Transverse colon (tissue), 4 donors: ENCODE measurements at regions not wholly inside any gene's neighbourhood (a gene's known extent, or its start where the extent isn't known, plus 50 kb on each side); places are given as distances from the start of the nearest gene placed in this dataset.
"Not testable (repeated sequence)": the region's sequence is repeated elsewhere in the genome, so short reads cannot be mapped to it uniquely, and the experiment has no call there.

Experiments
- DNase-seq: peaks from one replicate; pipeline ENCODE4 v3.0.0-alpha.2; 2019
- H3K27ac ChIP-seq, 4 donors: fragments of 200-600 bp; sonication (generic); 2 replicates each; pipeline ENCODE4 v1.5.1; 2016 to 2018; ENCODE audit warnings: inconsistent platforms in 4 of 4
- H3K27me3 ChIP-seq: fragments of 200-600 bp; sonication (generic); 2 replicates; pipeline ENCODE4 v1.5.1; 2017; ENCODE audit warnings: inconsistent platforms
- H3K36me3 ChIP-seq, 4 donors: fragments of 200-600 bp; sonication (generic); 2 replicates each; pipeline ENCODE4 v1.5.1; 2017 to 2019; ENCODE audit warnings: inconsistent platforms in 4 of 4
- H3K4me1 ChIP-seq, 4 donors: fragments of 200-600 bp; sonication (generic); 2 replicates each; pipeline ENCODE4 v1.5.1; 2017 to 2020; ENCODE audit warnings: inconsistent platforms in 4 of 4
- H3K4me3 ChIP-seq, 4 donors: fragments of 200-600 bp; sonication (generic); 1 replicate in 1 of 4; 2 replicates in 3 of 4; pipeline versions ENCODE4 v1.5.1 to v1.6.1; 2017 to 2019; ENCODE audit warnings: inconsistent platforms in 4 of 4
- H3K9me3 ChIP-seq, 2 donors: fragments of 200-600 bp; sonication (generic); 2 replicates each; pipeline ENCODE4 v1.5.1; 2017 to 2019; ENCODE audit warnings: inconsistent platforms in 2 of 2
- EP300 ChIP-seq: sonication (generic); formaldehyde crosslinking; IDR thresholded peaks from one replicate; pipeline ENCODE4 v1.6.1; 2017; ENCODE audit warnings: antibody characterized with exemption, low read depth
- POLR2A ChIP-seq: fragments of 450-650 bp; IDR thresholded peaks from one replicate; pipeline ENCODE4 v1.6.1; 2016; ENCODE audit warnings: antibody characterized with exemption, mild to moderate bottlenecking, moderate library complexity
- POLR2AphosphoS5 ChIP-seq, 3 donors: sonication (generic); formaldehyde crosslinking; IDR thresholded peaks; one replicate each; pipeline ENCODE4 v1.6.1; 2016; ENCODE audit warnings: antibody characterized with exemption in 3 of 3
- WGBS, 2 donors: methylation state at CpG; one replicate each; pipeline ENCODE4 v1.1.5; 2018; ENCODE audit warnings: low coverage in 1 of 2; 5-methylcytosine and 5-hydroxymethylcytosine counted together
- in situ Hi-C, 4 donors: fragments of 200-750 bp; cut with MboI; loops; one replicate each; pipeline versions ENCODE4 v1.15.0 to v1.15.1; 2017; ENCODE audit warnings: low sequenced_read_pairs in 3 of 4, low pct_ligation_motif_present in 1 of 4, low pct_unique_long_range_greater_than_20kb in 1 of 4
- intact Hi-C: fragments of 100-400 bp; cut with DNase I; formaldehyde crosslinking; loops from one replicate; pipeline ENCODE4 v1.15.1; 2023; ENCODE audit warnings: low total_unique reads
- TF ChIP-seq, protein P1 (sequence below), 5 experiments: fragments of 200-600 bp in 3 of 5; fragments of 450-650 bp in 2 of 5; sonication (generic) in 3 of 5; IDR thresholded peaks; 1 replicate in 2 of 5; 2 replicates in 3 of 5; pipeline ENCODE4 v1.5.1; 2016 to 2017; ENCODE audit warnings: antibody characterized with exemption in 5 of 5, inconsistent platforms in 3 of 5, mild to moderate bottlenecking in 2 of 5, moderate library complexity in 1 of 5

DNA sequence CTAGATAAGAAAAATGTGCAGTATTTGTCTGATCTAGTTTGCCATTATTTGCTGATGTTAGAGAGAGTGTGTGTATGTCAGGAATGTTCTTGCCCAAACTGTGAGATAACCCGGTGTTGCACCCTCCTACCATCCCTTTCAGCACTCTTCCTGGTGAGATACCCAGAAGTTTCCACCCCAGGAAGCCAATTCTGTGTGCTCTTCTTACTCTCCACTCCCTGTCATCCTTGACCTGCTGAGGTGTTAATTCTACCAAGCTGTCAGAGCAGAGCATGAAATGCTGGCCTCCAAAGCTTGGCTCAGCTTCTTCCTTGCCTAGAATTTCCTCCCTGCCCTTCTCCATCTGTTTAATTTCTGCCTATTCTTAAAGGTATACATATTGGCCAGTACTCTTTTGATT, 237.3 kb upstream of the CNR1 start:
- in situ Hi-C loops: no loop called here
- DNase-seq: no peak

DNA sequence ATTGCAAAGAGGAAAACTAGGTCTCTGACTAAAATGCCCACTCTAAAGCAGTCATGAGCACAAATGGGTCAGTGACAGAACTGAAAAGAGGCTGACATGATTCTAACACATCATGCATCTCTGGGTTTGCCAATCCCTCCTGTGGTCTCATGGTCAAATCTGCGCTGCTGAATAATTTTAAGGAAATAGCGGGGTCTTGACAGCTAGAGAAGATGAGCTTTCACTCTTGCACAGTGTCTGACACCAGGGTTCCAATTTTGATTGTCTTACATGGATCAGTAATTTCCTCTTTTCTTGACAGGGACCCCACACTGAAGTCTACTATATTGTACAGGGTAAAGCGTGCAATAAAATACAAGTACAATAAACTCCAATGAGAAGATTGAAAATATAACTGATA, 236.8 kb upstream of the CNR1 start:
- H3K27me3 ChIP-seq: no peaks in the 10 kb centered on the region
- TF ChIP-seq EP300 (no peak), POLR2AphosphoS5 (IDR thresholded peaks at IDR 0.05) (no peak), POLR2A (no peak)
- TF ChIP-seq, protein P1, sequence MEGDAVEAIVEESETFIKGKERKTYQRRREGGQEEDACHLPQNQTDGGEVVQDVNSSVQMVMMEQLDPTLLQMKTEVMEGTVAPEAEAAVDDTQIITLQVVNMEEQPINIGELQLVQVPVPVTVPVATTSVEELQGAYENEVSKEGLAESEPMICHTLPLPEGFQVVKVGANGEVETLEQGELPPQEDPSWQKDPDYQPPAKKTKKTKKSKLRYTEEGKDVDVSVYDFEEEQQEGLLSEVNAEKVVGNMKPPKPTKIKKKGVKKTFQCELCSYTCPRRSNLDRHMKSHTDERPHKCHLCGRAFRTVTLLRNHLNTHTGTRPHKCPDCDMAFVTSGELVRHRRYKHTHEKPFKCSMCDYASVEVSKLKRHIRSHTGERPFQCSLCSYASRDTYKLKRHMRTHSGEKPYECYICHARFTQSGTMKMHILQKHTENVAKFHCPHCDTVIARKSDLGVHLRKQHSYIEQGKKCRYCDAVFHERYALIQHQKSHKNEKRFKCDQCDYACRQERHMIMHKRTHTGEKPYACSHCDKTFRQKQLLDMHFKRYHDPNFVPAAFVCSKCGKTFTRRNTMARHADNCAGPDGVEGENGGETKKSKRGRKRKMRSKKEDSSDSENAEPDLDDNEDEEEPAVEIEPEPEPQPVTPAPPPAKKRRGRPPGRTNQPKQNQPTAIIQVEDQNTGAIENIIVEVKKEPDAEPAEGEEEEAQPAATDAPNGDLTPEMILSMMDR (IDR thresholded peaks at IDR 0.05): no peak
- H3K36me3 ChIP-seq: no peaks in the 10 kb centered on the region
- in situ Hi-C loops: no loop called here
- no peak overlapping the region for H3K27ac ChIP-seq
- H3K4me1 ChIP-seq: no peaks in the 10 kb centered on the region
- no peaks in the 10 kb centered on the region for H3K9me3 ChIP-seq
- no peak for DNase-seq
- intact Hi-C loops: no loop called here
- 73 to 93% methylated on average over 3 of the region's 3 CpGs for WGBS, 2 donors
- H3K4me3 ChIP-seq: no peak overlapping the region

More for the DNA sequence above, 237.3 kb upstream of the CNR1 start:
- 39% methylated on average over 1 of the region's 1 CpG; no CpG with 5 or more reads in 1 of the 2 donors for WGBS, 2 donors
- H3K27ac ChIP-seq: no peak overlapping the region
- H3K9me3 ChIP-seq: no peaks in the 10 kb centered on the region
- H3K27me3 ChIP-seq: no peaks in the 10 kb centered on the region
- H3K36me3 ChIP-seq: no peaks in the 10 kb centered on the region
- TF ChIP-seq POLR2A (no peak), POLR2AphosphoS5 (IDR thresholded peaks at IDR 0.05) (no peak), EP300 (no peak)
- TF ChIP-seq, protein P1 (IDR thresholded peaks at IDR 0.05): no peak
- intact Hi-C loops: no loop called here
- no peaks in the 10 kb centered on the region for H3K4me1 ChIP-seq
- no peak overlapping the region for H3K4me3 ChIP-seq

DNA sequence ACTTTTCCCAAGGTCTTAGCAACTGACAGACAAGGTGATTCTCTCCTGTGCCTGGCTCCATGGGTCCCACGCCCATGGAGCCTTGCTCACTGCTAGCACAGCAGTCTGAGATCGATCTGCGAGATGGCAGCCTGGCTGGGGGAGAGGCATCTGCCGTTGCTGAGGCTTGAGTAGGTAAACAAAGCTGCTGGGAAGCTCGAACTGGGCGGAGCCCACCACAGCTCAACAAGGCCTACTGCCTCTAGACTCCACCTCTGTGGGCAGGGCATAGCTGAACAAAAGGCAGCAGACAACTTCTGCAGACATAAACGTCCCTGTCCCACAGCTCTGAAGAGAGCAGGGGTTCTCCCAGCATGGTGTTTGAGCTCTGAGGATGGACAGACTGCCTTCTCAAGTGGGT, 224.9 kb upstream of the CNR1 start:
- H3K9me3 ChIP-seq, intact Hi-C loops, H3K27me3 ChIP-seq, H3K36me3 ChIP-seq, DNase-seq, H3K4me1 ChIP-seq, H3K4me3 ChIP-seq, H3K27ac ChIP-seq, in situ Hi-C loops: not testable (repeated sequence)
- 50% methylated on average over 7 of the region's 7 CpGs; no CpG with 5 or more reads in 1 of the 2 donors for WGBS, 2 donors

DNA sequence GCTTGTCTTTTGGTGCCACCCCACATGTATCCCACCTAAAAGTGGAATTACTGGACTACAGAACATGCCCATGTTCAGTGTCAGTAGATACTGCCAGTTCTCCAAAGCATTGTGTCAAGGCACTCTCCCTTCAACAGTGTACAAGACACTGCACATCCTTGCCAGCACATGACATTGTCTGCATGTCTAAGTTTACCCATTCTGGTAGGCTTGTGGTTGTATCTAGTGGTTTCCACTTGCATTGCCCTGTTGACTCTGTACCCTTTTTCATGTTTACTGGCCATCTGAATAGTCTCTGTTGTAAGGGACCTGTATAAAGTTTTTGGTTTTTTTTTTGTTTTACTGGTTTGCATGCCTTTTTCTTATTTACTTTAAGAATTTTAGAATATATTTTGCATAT, 222.4 kb upstream of the CNR1 start:
- in situ Hi-C loops: no loop called here

DNA sequence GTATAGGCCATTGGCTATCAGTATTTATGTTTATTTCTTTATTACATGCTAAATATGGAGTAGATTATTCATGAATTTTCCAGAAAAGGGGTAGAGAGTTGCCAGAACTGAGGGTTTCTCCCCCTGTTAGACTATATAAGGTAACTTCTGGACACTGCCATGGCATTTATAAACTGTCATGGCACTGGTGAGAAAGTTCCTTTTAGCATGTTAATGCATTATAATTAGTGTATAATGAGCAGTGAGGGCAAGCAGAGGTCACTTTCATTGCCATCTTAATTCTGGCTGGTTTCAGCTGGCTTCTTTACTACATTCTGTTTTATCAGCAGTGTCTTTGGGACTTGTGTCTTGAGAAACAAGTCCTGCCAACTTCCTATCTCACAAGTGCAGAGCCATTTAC, 220.0 kb upstream of the CNR1 start:
- Histone ChIP-seq H3K9me3 (no peaks in the 10 kb centered on the region), H3K27ac (no peak overlapping the region), H3K27me3 (no peaks in the 10 kb centered on the region), H3K4me1 (no peaks in the 10 kb centered on the region), H3K4me3 (no peak overlapping the region), H3K36me3 (no peaks in the 10 kb centered on the region)
- in situ Hi-C loops (no loop called here), intact Hi-C loops (no loop called here)
- DNase-seq: no peak
- TF ChIP-seq POLR2A (no peak), EP300 (no peak), POLR2AphosphoS5 (IDR thresholded peaks at IDR 0.05) (no peak)
- TF ChIP-seq, protein P1 (IDR thresholded peaks at IDR 0.05): no peak

More for the DNA sequence above, 222.4 kb upstream of the CNR1 start:
- no peaks in the 10 kb centered on the region for H3K9me3 ChIP-seq
- H3K27ac ChIP-seq: no peak overlapping the region
- H3K27me3 ChIP-seq: no peaks in the 10 kb centered on the region
- TF ChIP-seq, protein P1 (IDR thresholded peaks at IDR 0.05): no peak
- TF ChIP-seq POLR2A: no peak
- H3K4me1 ChIP-seq: no peaks in the 10 kb centered on the region
- no peak overlapping the region for H3K4me3 ChIP-seq
- no peaks in the 10 kb centered on the region for H3K36me3 ChIP-seq
- intact Hi-C loops: no loop called here
- no peak for DNase-seq
